Adrenal gland (tissue), 9 donors: ENCODE measurements at regions not wholly inside any gene's neighbourhood (a gene's known extent, or its start where the extent isn't known, plus 50 kb on each side); places are given as distances from the start of the nearest gene placed in this dataset.

Source experiments
- DNase-seq, 7 donors: peaks; one replicate each; pipeline ENCODE4 v3.0.0-alpha.2; 2019 to 2020
- H3K27ac ChIP-seq, 5 donors: fragments of 200-600 bp; sonication (generic) in 4 of 5; 1 replicate in 3 of 5; 2 replicates in 2 of 5; pipeline versions ENCODE4 v1.5.1 to v1.8.0; 2016 to 2020; ENCODE audit warnings: mild to moderate bottlenecking in 1 of 5
- H3K27me3 ChIP-seq: fragments of 200-600 bp; 2 replicates; pipeline ENCODE4 v1.8.0; 2021
- H3K36me3 ChIP-seq, 2 donors: fragments of 200-600 bp; replicated peaks in 1 of 2; 1 replicate in 1 of 2; 2 replicates in 1 of 2; pipeline versions ENCODE4 v1.5.1 to v1.8.0; 2018 to 2022
- H3K4me1 ChIP-seq, 2 donors: fragments of 200-600 bp; replicated peaks in 1 of 2; 1 replicate in 1 of 2; 2 replicates in 1 of 2; pipeline versions ENCODE4 v1.5.1 to v1.8.0; 2018 to 2021
- H3K4me3 ChIP-seq, 4 donors: fragments of 200-600 bp; sonication (generic) in 3 of 4; one replicate each; pipeline ENCODE4 v1.5.1; 2016 to 2018
- H3K9me3 ChIP-seq, 3 donors: fragments of 200-600 bp; sonication (generic) in 1 of 3; replicated peaks in 1 of 3; 1 replicate in 2 of 3; 2 replicates in 1 of 3; pipeline versions ENCODE4 v1.5.1 to v1.8.0; 2016 to 2021
- POLR2A ChIP-seq, 2 donors: fragments of 450-650 bp; IDR thresholded peaks; one replicate each; pipeline ENCODE4 v1.6.1; 2017; ENCODE audit warnings: antibody characterized with exemption in 2 of 2, mild to moderate bottlenecking in 2 of 2, moderate library complexity in 1 of 2
- WGBS, 4 donors: extraction: QIAGEN DNeasy Blood & Tissue Kit in 2 of 4; methylation state at CpG; one replicate each; pipeline versions ENCODE4 v1.1.5 to v1.1.7; 2013 to 2017; 5-methylcytosine and 5-hydroxymethylcytosine counted together
- intact Hi-C, 2 donors: fragments of 100-400 bp; cut with DNase I; formaldehyde crosslinking; loops; one replicate each; pipeline versions ENCODE4 v1.14.1 to v1.15.0; 2022 to 2023
- small RNA-seq, 2 donors: library from RNA; depleted of rRNA; stranded (forward); fragments of <200 nt; gene quantifications; one replicate each; pipeline ENCODE3, GENCODE V24; 2016
- donor health status: healthy with polysubstance abuse.
- donor health status: Bipolar disorder and iron deficiency.
- donor health status: DM: yes; HTN: yes; CAD: no.
- donor health status: DM: no; HTN: no; CAD: no.
- donor health status: DM: no; HTN: no; CAD: no.

- no peaks in the 10 kb centered on the region for H3K36me3 ChIP-seq
- intact Hi-C loops, result loop anchor here in 1 of 2 donors (10.0 kb wide), 1 partner anchor 299 kb away; no protein-coding TSS in a partner anchor
- no peak for DNase-seq
- WGBS, 4 donors, result 81 to 93% (median 87%) methylated on average over 3 of the region's 3 CpGs
- no peaks in the 10 kb centered on the region for H3K4me1 ChIP-seq
- no peaks in the 10 kb centered on the region for H3K27me3 ChIP-seq
- no peak overlapping the region for H3K27ac ChIP-seq
- H3K4me3 ChIP-seq, result no peak overlapping the region
- no peaks in the 10 kb centered on the region for H3K9me3 ChIP-seq
- TF ChIP-seq POLR2A (IDR thresholded peaks at IDR 0.05), result no peak
Observed at GRCh38 chr2:78973630-78974029, 51.9 kb upstream of the REG3G start.

Small RNAs in the stretch of these regions (small RNA-seq; reads per million reads assigned to genes)
- gene RNU6-812P, result 0 reads per million in 2 donors
- gene RNU6-827P, result 0 reads per million in 2 donors
